ENCODE measurements at regions not wholly inside any gene's neighbourhood (a gene's known extent, or its start where the extent isn't known, plus 50 kb on each side); places are given as distances from the start of the nearest gene placed in this dataset.

GRCh38 chr6:149173222-149173621, 144.3 kb upstream of the TAB2 start:
- H3K36me3 ChIP-seq (ENCODE audit: control insufficient read depth, insufficient read depth, low read length) = no peaks in the 10 kb centered on the region
- no peak overlapping the region for H3K4me3 ChIP-seq (ENCODE audit: low read depth, low read length)

DNA sequence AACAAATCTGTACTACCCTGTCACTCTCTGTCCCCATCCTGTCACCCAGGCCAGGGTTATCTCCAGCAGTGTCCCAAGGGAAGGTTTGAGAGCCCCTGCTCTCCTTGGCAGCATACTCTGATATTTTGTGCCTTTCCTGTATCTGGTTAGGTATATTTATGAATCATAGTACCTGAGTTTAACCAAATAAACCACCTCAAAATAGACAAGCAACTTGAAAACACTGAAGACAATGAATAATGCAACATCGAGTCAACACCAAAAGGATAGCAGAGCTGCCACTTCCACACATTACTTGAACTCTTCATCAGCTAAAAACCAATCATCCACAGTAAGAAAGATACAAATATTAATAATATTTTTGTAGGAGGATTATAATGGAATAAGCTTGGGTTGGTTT, 142.6 kb upstream of the TAB2 start:
- no CpG with 5 or more reads among the region's 1 CpG for WGBS (ENCODE audit: insufficient coverage)
- no peak for DNase-seq (ENCODE audit: low read depth in 4 of 6, low spot score in 6 of 6)
- H3K27me3 ChIP-seq (ENCODE audit: control insufficient read depth, insufficient read depth, low read length) = no peaks in the 10 kb centered on the region
- H3K4me3 ChIP-seq (ENCODE audit: low read depth, low read length) = no peak overlapping the region
- peaks cover 2% of the 10 kb centered on the region for H3K9me3 ChIP-seq (ENCODE audit: control insufficient read depth, insufficient read depth, low read length)
- peaks cover 2% of the 10 kb centered on the region for H3K4me1 ChIP-seq (ENCODE audit: control insufficient read depth, insufficient read depth, low read length)
- no peaks in the 10 kb centered on the region for H3K36me3 ChIP-seq (ENCODE audit: control insufficient read depth, insufficient read depth, low read length)
- H3K27ac ChIP-seq (ENCODE audit: low read depth, low read length) = no peak overlapping the region

More at GRCh38 chr6:149173222-149173621, 144.3 kb upstream of the TAB2 start:
- Histone ChIP-seq H3K9me3 (ENCODE audit: control insufficient read depth, insufficient read depth, low read length) (peaks cover 2% of the 10 kb centered on the region), H3K27ac (ENCODE audit: low read depth, low read length) (no peak overlapping the region), H3K27me3 (ENCODE audit: control insufficient read depth, insufficient read depth, low read length) (no peaks in the 10 kb centered on the region), H3K4me1 (ENCODE audit: control insufficient read depth, insufficient read depth, low read length) (peaks cover 8% of the 10 kb centered on the region)
- no peak for DNase-seq (ENCODE audit: low read depth in 4 of 6, low spot score in 6 of 6)

DNA sequence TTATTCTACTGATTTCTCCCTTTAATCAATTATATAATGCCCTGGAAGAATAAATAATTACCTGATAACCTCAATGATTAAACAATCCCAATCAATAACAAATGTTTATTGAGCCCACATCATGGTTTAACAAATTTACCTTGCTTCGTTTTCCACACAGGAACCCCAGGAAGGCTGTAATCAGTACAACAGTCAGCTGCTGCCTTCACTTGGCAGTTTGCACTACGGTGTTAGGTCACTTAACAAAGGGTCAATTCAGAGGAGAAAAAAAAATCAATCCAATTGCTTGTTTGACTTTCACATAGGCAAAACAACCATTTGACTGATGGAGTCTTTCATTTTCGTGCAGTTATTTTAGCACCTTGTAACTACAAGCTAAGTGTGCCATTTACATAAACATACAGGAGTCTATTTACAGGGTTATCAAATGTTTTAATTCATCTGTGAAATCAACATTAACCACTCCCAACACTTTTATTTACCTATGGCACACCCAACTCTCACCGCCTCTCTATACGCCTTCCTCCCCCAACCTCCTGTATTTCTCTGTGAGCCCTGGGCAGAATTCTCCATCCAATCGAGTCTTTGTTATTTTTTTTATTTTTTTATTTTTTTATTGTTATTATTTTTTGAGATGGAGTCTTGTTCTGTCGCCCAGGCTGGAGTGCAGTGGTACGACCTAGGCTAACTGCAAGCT, 140.4 kb upstream of the TAB2 start:
- no peaks in the 10 kb centered on the region for H3K4me1 ChIP-seq (ENCODE audit: control insufficient read depth, insufficient read depth, low read length)
- peak in 2 of 6 donors; percentile 27 to 28 for DNase-seq (ENCODE audit: low read depth in 4 of 6, low spot score in 6 of 6)
- H3K27me3 ChIP-seq (ENCODE audit: control insufficient read depth, insufficient read depth, low read length) = no peaks in the 10 kb centered on the region
- 20% methylated on average over 1 of the region's 8 CpGs for WGBS (ENCODE audit: insufficient coverage)
- no peaks in the 10 kb centered on the region for H3K36me3 ChIP-seq (ENCODE audit: control insufficient read depth, insufficient read depth, low read length)
- peaks cover 2% of the 10 kb centered on the region for H3K9me3 ChIP-seq (ENCODE audit: control insufficient read depth, insufficient read depth, low read length)
- H3K4me3 ChIP-seq (ENCODE audit: low read depth, low read length) = no peak overlapping the region
- H3K27ac ChIP-seq (ENCODE audit: low read depth, low read length) = no peak overlapping the region

- Histone ChIP-seq H3K27ac (ENCODE audit: low read depth, low read length) (no peak overlapping the region), H3K4me1 (ENCODE audit: control insufficient read depth, insufficient read depth, low read length) (no peaks in the 10 kb centered on the region), H3K9me3 (ENCODE audit: control insufficient read depth, insufficient read depth, low read length) (peaks cover 2% of the 10 kb centered on the region), H3K27me3 (ENCODE audit: control insufficient read depth, insufficient read depth, low read length) (no peaks in the 10 kb centered on the region), H3K36me3 (ENCODE audit: control insufficient read depth, insufficient read depth, low read length) (no peaks in the 10 kb centered on the region), H3K4me3 (ENCODE audit: low read depth, low read length) (no peak overlapping the region)
- no CpG with 5 or more reads among the region's 1 CpG for WGBS (ENCODE audit: insufficient coverage)
- no peak for DNase-seq (ENCODE audit: low read depth in 4 of 6, low spot score in 6 of 6)
Observed at GRCh38 chr6:149179431-149179830, 138.1 kb upstream of the TAB2 start.

DNA sequence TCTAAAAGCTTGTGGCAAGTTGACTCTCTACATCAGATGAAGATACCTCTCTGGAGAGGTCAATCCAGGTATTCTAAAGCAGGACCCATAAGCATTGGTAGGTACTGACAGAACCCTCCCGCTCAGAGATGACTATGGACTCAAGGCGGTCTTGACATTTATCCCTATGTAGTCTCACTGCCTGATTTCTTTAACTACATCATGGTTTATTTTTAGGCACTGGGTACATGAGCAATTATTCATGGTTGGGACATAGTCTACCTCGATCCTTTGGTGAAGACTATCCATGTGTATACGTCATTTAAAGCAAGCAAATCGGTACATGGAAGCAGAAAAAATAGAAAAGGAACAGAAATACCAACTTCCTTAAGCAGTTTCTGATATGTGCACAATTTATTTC, 136.2 kb upstream of the TAB2 start:
- H3K36me3 ChIP-seq (ENCODE audit: control insufficient read depth, insufficient read depth, low read length) = no peaks in the 10 kb centered on the region
- no peaks in the 10 kb centered on the region for H3K27me3 ChIP-seq (ENCODE audit: control insufficient read depth, insufficient read depth, low read length)
- H3K4me1 ChIP-seq (ENCODE audit: control insufficient read depth, insufficient read depth, low read length) = no peaks in the 10 kb centered on the region
- H3K27ac ChIP-seq (ENCODE audit: low read depth, low read length) = no peak overlapping the region
- WGBS (ENCODE audit: insufficient coverage) = 83% methylated on average over 1 of the region's 5 CpGs
- no peak for DNase-seq (ENCODE audit: low read depth in 4 of 6, low spot score in 6 of 6)
- peaks cover under 1% of the 10 kb centered on the region for H3K9me3 ChIP-seq (ENCODE audit: control insufficient read depth, insufficient read depth, low read length)
- H3K4me3 ChIP-seq (ENCODE audit: low read depth, low read length) = no peak overlapping the region

DNA sequence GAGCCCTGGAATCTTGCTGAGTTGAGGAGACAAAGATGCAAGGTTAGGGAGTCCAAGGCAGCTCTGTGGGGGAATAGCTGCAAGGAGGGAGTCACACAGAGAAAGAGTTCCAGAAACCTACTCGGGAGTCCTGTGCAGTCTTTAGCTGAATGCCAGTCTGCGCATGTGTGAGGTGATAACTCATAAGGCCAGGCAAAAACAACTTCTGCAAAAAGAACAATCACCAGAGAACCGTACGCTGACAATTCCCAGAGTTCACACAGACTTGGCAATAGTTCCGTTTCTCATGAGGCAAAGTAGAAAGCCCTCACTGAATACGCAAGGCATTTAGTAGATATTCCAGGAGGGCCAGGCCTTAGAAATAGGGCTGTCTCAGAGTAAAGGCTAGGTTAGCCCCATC, 135.2 kb upstream of the TAB2 start:
- H3K36me3 ChIP-seq (ENCODE audit: control insufficient read depth, insufficient read depth, low read length) = no peaks in the 10 kb centered on the region
- H3K9me3 ChIP-seq (ENCODE audit: control insufficient read depth, insufficient read depth, low read length) = peaks cover 2% of the 10 kb centered on the region
- 79% methylated on average over 6 of the region's 6 CpGs for WGBS (ENCODE audit: insufficient coverage)
- H3K27ac ChIP-seq (ENCODE audit: low read depth, low read length) = peak overlapping the region; percentile 16
- no peaks in the 10 kb centered on the region for H3K4me1 ChIP-seq (ENCODE audit: control insufficient read depth, insufficient read depth, low read length)
- H3K4me3 ChIP-seq (ENCODE audit: low read depth, low read length) = no peak overlapping the region
- DNase-seq (ENCODE audit: low read depth in 4 of 6, low spot score in 6 of 6) = no peak
- no peaks in the 10 kb centered on the region for H3K27me3 ChIP-seq (ENCODE audit: control insufficient read depth, insufficient read depth, low read length)

DNA sequence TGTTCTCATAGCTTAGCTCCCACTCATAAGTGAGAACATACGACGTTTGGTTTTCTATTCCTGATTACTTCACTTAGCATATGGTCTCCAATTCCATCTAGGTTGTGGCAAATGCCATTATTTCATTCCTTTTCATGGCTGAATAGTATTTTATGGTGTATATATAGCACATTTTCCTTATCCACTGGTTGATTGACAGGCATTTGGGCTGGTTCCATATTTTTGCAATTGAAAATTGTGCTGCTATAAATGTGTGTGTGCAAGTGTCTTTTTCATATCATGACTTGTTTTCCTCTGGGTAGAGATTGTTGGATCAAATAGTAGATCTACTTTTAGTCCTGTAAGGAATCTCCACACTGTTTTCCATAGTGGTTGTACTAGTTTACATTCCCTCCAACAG, 133.0 kb upstream of the TAB2 start:
- no peak for DNase-seq (ENCODE audit: low read depth in 4 of 6, low spot score in 6 of 6)
- no peak overlapping the region for H3K27ac ChIP-seq (ENCODE audit: low read depth, low read length)
- H3K9me3 ChIP-seq (ENCODE audit: control insufficient read depth, insufficient read depth, low read length) = peaks cover 7% of the 10 kb centered on the region
- H3K36me3 ChIP-seq (ENCODE audit: control insufficient read depth, insufficient read depth, low read length) = no peaks in the 10 kb centered on the region
- no peaks in the 10 kb centered on the region for H3K27me3 ChIP-seq (ENCODE audit: control insufficient read depth, insufficient read depth, low read length)
- WGBS (ENCODE audit: insufficient coverage) = no CpG with 5 or more reads among the region's 2 CpGs
- no peak overlapping the region for H3K4me3 ChIP-seq (ENCODE audit: low read depth, low read length)
- H3K4me1 ChIP-seq (ENCODE audit: control insufficient read depth, insufficient read depth, low read length) = no peaks in the 10 kb centered on the region

DNA sequence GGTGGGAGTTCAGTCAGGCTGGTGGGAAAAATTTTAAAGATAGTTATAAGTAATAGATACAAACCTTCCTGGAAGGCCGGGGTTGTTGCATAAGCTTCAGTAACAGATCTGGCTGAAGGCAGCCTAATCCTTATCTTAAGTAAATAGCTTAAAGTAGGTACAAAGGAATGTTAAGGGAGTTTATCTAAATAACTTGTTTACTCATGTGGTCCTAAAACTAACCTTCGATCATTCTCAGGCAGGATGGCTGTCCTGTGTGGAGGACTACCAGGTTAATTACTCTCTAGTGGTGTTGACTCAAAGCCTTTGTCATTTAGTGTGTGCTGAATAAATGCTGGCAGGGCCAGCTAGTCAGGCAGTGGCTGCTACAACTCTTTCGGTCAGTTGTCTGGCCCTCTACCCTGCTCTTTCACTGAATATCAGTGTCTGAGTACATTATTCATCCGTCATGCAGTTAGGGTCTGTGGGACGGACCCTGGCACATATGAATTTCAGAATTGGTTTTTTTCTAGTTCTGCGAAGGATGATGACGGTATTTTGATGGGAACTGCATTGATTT, 131.6 kb upstream of the TAB2 start:
- H3K4me1 ChIP-seq (ENCODE audit: control insufficient read depth, insufficient read depth, low read length) = no peaks in the 10 kb centered on the region
- H3K9me3 ChIP-seq (ENCODE audit: control insufficient read depth, insufficient read depth, low read length) = peaks cover 7% of the 10 kb centered on the region
- 96% methylated on average over 3 of the region's 7 CpGs for WGBS (ENCODE audit: insufficient coverage)
- H3K4me3 ChIP-seq (ENCODE audit: low read depth, low read length) = no peak overlapping the region
- no peaks in the 10 kb centered on the region for H3K36me3 ChIP-seq (ENCODE audit: control insufficient read depth, insufficient read depth, low read length)
- DNase-seq (ENCODE audit: low read depth in 4 of 6, low spot score in 6 of 6) = no peak
- no peaks in the 10 kb centered on the region for H3K27me3 ChIP-seq (ENCODE audit: control insufficient read depth, insufficient read depth, low read length)
- H3K27ac ChIP-seq (ENCODE audit: low read depth, low read length) = no peak overlapping the region

- DNase-seq (ENCODE audit: low read depth in 4 of 6, low spot score in 6 of 6) = no peak
- H3K9me3 ChIP-seq (ENCODE audit: control insufficient read depth, insufficient read depth, low read length) = peaks cover 7% of the 10 kb centered on the region
- H3K27me3 ChIP-seq (ENCODE audit: control insufficient read depth, insufficient read depth, low read length) = no peaks in the 10 kb centered on the region
- no peak overlapping the region for H3K27ac ChIP-seq (ENCODE audit: low read depth, low read length)
- H3K4me3 ChIP-seq (ENCODE audit: low read depth, low read length) = no peak overlapping the region
- WGBS (ENCODE audit: insufficient coverage) = no CpG with 5 or more reads among the region's 2 CpGs
- no peaks in the 10 kb centered on the region for H3K36me3 ChIP-seq (ENCODE audit: control insufficient read depth, insufficient read depth, low read length)
- H3K4me1 ChIP-seq (ENCODE audit: control insufficient read depth, insufficient read depth, low read length) = no peaks in the 10 kb centered on the region
Observed at GRCh38 chr6:149186873-149187272, 130.6 kb upstream of the TAB2 start.

DNA sequence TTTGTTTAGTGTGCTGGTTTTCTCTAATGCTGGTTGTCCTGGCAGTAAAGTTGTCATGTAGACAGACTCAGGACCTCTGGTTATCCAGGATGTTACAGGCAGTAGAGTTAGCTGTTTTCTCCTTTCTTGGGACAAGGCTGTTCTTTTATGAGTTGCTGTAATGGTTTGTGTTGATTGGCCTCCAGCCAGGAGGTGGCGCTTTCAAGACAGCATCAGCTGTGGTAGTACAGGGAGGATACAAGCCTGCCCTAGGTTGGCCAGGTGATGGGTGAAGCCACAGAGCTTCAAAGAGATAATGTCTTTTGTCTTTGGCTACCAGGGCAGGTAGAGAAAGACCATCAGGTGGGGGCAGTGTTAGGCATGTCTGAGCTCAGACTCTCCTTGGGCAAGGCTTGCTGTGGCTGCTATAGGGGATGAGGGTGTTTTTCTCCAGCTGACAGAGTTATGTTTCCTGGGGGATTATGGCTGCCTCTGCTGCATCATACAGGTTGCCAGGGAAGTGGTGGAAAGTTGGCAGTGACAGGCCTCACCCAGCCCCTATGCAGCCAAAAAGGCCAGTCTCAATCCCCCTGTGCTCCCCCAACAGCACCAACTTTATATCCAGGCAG, 127.2 kb upstream of the TAB2 start:
- H3K4me1 ChIP-seq (ENCODE audit: control insufficient read depth, insufficient read depth, low read length) = no peaks in the 10 kb centered on the region
- no peaks in the 10 kb centered on the region for H3K27me3 ChIP-seq (ENCODE audit: control insufficient read depth, insufficient read depth, low read length)
- WGBS (ENCODE audit: insufficient coverage) = 92% methylated on average over 1 of the region's 1 CpG
- H3K27ac ChIP-seq (ENCODE audit: low read depth, low read length) = no peak overlapping the region
- no peak for DNase-seq (ENCODE audit: low read depth in 4 of 6, low spot score in 6 of 6)
- H3K9me3 ChIP-seq (ENCODE audit: control insufficient read depth, insufficient read depth, low read length) = peaks cover 7% of the 10 kb centered on the region
- H3K4me3 ChIP-seq (ENCODE audit: low read depth, low read length) = no peak overlapping the region
- no peaks in the 10 kb centered on the region for H3K36me3 ChIP-seq (ENCODE audit: control insufficient read depth, insufficient read depth, low read length)
